ENCODE measurements at regions not wholly inside any gene's neighbourhood (a gene's known extent, or its start where the extent isn't known, plus 50 kb on each side); places are given as distances from the start of the nearest gene placed in this dataset.
"Not testable (repeated sequence)": the region's sequence is repeated elsewhere in the genome, so short reads cannot be mapped to it uniquely, and the experiment has no call there.

- H3K4me1 Mint-ChIP-seq, result no peaks in the 10 kb centered on the region
- no peak overlapping the region for H3K4me3 Mint-ChIP-seq
- no peaks in the 10 kb centered on the region for H3K27me3 Mint-ChIP-seq
Measured at GRCh38 chr2:34789169-34789568, 1190.1 kb upstream of the FAM98A start.

GRCh38 chr2:34787341-34787740 lies 1188.2 kb upstream of the FAM98A start:
- Mint-ChIP-seq H3K36me3 (ENCODE audit: low read depth) (no peaks in the 10 kb centered on the region), H3K27ac (no peak overlapping the region), H3K4me3 (no peak overlapping the region), H3K9me3 (peaks cover 6% of the 10 kb centered on the region), H3K27me3 (no peaks in the 10 kb centered on the region), H3K4me1 (no peaks in the 10 kb centered on the region)
- CTCF ChIA-PET, result no interaction called here
- DNase-seq, result no peak
- POLR2A ChIA-PET, result no interaction called here

More at GRCh38 chr2:34789169-34789568, 1190.1 kb upstream of the FAM98A start:
- no peaks in the 10 kb centered on the region for H3K36me3 Mint-ChIP-seq (ENCODE audit: low read depth)
- CTCF ChIA-PET, result no interaction called here
- POLR2A ChIA-PET, result no interaction called here
- no peak overlapping the region for H3K27ac Mint-ChIP-seq
- DNase-seq, result no peak
- peaks cover 6% of the 10 kb centered on the region for H3K9me3 Mint-ChIP-seq

GRCh38 chr2:34785206-34785785 lies 1186.2 kb upstream of the FAM98A start:
- H3K27me3 Mint-ChIP-seq, result no peaks in the 10 kb centered on the region
- H3K27ac Mint-ChIP-seq, result no peak overlapping the region
- H3K36me3 Mint-ChIP-seq (ENCODE audit: low read depth), result no peaks in the 10 kb centered on the region
- H3K4me1 Mint-ChIP-seq, result no peaks in the 10 kb centered on the region
- H3K4me3 Mint-ChIP-seq, result no peak overlapping the region
- no peak for DNase-seq
- H3K9me3 Mint-ChIP-seq, result peaks cover 4% of the 10 kb centered on the region
- ChIA-PET POLR2A (no interaction called here), CTCF (no interaction called here)

- ChIA-PET CTCF (no interaction called here), POLR2A (no interaction called here)
- Mint-ChIP-seq H3K4me1 (no peaks in the 10 kb centered on the region), H3K4me3 (no peak overlapping the region), H3K9me3 (peaks cover 7% of the 10 kb centered on the region), H3K27ac (no peak overlapping the region), H3K36me3 (ENCODE audit: low read depth) (no peaks in the 10 kb centered on the region), H3K27me3 (no peaks in the 10 kb centered on the region)
- DNase-seq, result no peak
Measured at GRCh38 chr2:34784701-34785100, 1185.6 kb upstream of the FAM98A start.

GRCh38 chr2:34750742-34751141 lies 1151.6 kb upstream of the FAM98A start:
- H3K4me3 Mint-ChIP-seq; H3K27ac Mint-ChIP-seq; DNase-seq; H3K4me1 Mint-ChIP-seq; H3K9me3 Mint-ChIP-seq; H3K27me3 Mint-ChIP-seq; CTCF ChIA-PET; POLR2A ChIA-PET; H3K36me3 Mint-ChIP-seq (ENCODE audit: low read depth): not testable (repeated sequence)

- CTCF ChIA-PET, result no interaction called here
- POLR2A ChIA-PET, result no interaction called here
Measured at GRCh38 chr2:34747643-34748042, 1148.5 kb upstream of the FAM98A start.

GRCh38 chr2:34738691-34739090 lies 1139.6 kb upstream of the FAM98A start:
- no peaks in the 10 kb centered on the region for H3K4me1 Mint-ChIP-seq
- no peaks in the 10 kb centered on the region for H3K36me3 Mint-ChIP-seq (ENCODE audit: low read depth)
- POLR2A ChIA-PET, result no interaction called here
- DNase-seq, result no peak
- no peak overlapping the region for H3K27ac Mint-ChIP-seq
- no peaks in the 10 kb centered on the region for H3K27me3 Mint-ChIP-seq
- H3K4me3 Mint-ChIP-seq, result no peak overlapping the region
- CTCF ChIA-PET, result no interaction called here
- H3K9me3 Mint-ChIP-seq, result no peaks in the 10 kb centered on the region

More at GRCh38 chr2:34747643-34748042, 1148.5 kb upstream of the FAM98A start:
- Mint-ChIP-seq H3K4me3 (no peak overlapping the region), H3K36me3 (ENCODE audit: low read depth) (no peaks in the 10 kb centered on the region), H3K27ac (no peak overlapping the region), H3K4me1 (no peaks in the 10 kb centered on the region), H3K27me3 (no peaks in the 10 kb centered on the region), H3K9me3 (no peaks in the 10 kb centered on the region)
- DNase-seq, result no peak

GRCh38 chr2:34737146-34737545 lies 1138.0 kb upstream of the FAM98A start:
- no peaks in the 10 kb centered on the region for H3K27me3 Mint-ChIP-seq
- H3K4me1 Mint-ChIP-seq, result no peaks in the 10 kb centered on the region
- no peak for DNase-seq
- H3K27ac Mint-ChIP-seq, result no peak overlapping the region
- CTCF ChIA-PET, result no interaction called here
- no peaks in the 10 kb centered on the region for H3K36me3 Mint-ChIP-seq (ENCODE audit: low read depth)
- POLR2A ChIA-PET, result no interaction called here
- no peak overlapping the region for H3K4me3 Mint-ChIP-seq
- no peaks in the 10 kb centered on the region for H3K9me3 Mint-ChIP-seq

GRCh38 chr2:34736482-34736881 lies 1137.4 kb upstream of the FAM98A start:
- H3K36me3 Mint-ChIP-seq (ENCODE audit: low read depth), result no peaks in the 10 kb centered on the region
- DNase-seq, result no peak
- ChIA-PET CTCF (no interaction called here), POLR2A (no interaction called here)
- no peaks in the 10 kb centered on the region for H3K27me3 Mint-ChIP-seq
- no peaks in the 10 kb centered on the region for H3K9me3 Mint-ChIP-seq
- H3K4me3 Mint-ChIP-seq, result no peak overlapping the region
- H3K4me1 Mint-ChIP-seq, result no peaks in the 10 kb centered on the region
- no peak overlapping the region for H3K27ac Mint-ChIP-seq

GRCh38 chr2:34734662-34735061 lies 1135.6 kb upstream of the FAM98A start:
- no peak for DNase-seq
- no peak overlapping the region for H3K27ac Mint-ChIP-seq
- H3K9me3 Mint-ChIP-seq, result peaks cover 3% of the 10 kb centered on the region
- no peaks in the 10 kb centered on the region for H3K27me3 Mint-ChIP-seq
- H3K4me1 Mint-ChIP-seq, result no peaks in the 10 kb centered on the region
- no peaks in the 10 kb centered on the region for H3K36me3 Mint-ChIP-seq (ENCODE audit: low read depth)
- H3K4me3 Mint-ChIP-seq, result no peak overlapping the region
- CTCF ChIA-PET, result no interaction called here
- POLR2A ChIA-PET, result no interaction called here

GRCh38 chr2:34734042-34734441 lies 1134.9 kb upstream of the FAM98A start:
- POLR2A ChIA-PET, result no interaction called here
- Mint-ChIP-seq H3K27me3 (no peaks in the 10 kb centered on the region), H3K36me3 (ENCODE audit: low read depth) (no peaks in the 10 kb centered on the region), H3K4me1 (no peaks in the 10 kb centered on the region), H3K9me3 (peaks cover 3% of the 10 kb centered on the region), H3K27ac (no peak overlapping the region), H3K4me3 (no peak overlapping the region)
- CTCF ChIA-PET, result no interaction called here
- DNase-seq, result no peak

- no peak overlapping the region for H3K27ac Mint-ChIP-seq
- no peaks in the 10 kb centered on the region for H3K27me3 Mint-ChIP-seq
- H3K36me3 Mint-ChIP-seq (ENCODE audit: low read depth), result no peaks in the 10 kb centered on the region
- no peak overlapping the region for H3K4me3 Mint-ChIP-seq
- no peaks in the 10 kb centered on the region for H3K4me1 Mint-ChIP-seq
- ChIA-PET POLR2A (no interaction called here), CTCF (no interaction called here)
- no peak for DNase-seq
- peaks cover 3% of the 10 kb centered on the region for H3K9me3 Mint-ChIP-seq
Measured at GRCh38 chr2:34731292-34731691, 1132.2 kb upstream of the FAM98A start.

GRCh38 chr2:34729845-34730244 lies 1130.7 kb upstream of the FAM98A start:
- no peak overlapping the region for H3K27ac Mint-ChIP-seq
- no peaks in the 10 kb centered on the region for H3K27me3 Mint-ChIP-seq
- no peak for DNase-seq
- ChIA-PET CTCF (no interaction called here), POLR2A (no interaction called here)
- no peak overlapping the region for H3K4me3 Mint-ChIP-seq
- H3K9me3 Mint-ChIP-seq, result peaks cover 3% of the 10 kb centered on the region
- no peaks in the 10 kb centered on the region for H3K36me3 Mint-ChIP-seq (ENCODE audit: low read depth)
- H3K4me1 Mint-ChIP-seq, result no peaks in the 10 kb centered on the region

GRCh38 chr2:34724107-34724506 lies 1125.0 kb upstream of the FAM98A start:
- DNase-seq, result no peak
- no peaks in the 10 kb centered on the region for H3K36me3 Mint-ChIP-seq (ENCODE audit: low read depth)
- no peaks in the 10 kb centered on the region for H3K4me1 Mint-ChIP-seq
- no peaks in the 10 kb centered on the region for H3K27me3 Mint-ChIP-seq
- POLR2A ChIA-PET, result no interaction called here
- CTCF ChIA-PET, result no interaction called here
- H3K27ac Mint-ChIP-seq, result no peak overlapping the region
- H3K4me3 Mint-ChIP-seq, result no peak overlapping the region
- H3K9me3 Mint-ChIP-seq, result no peaks in the 10 kb centered on the region

- Mint-ChIP-seq H3K4me3 (no peak overlapping the region), H3K36me3 (ENCODE audit: low read depth) (no peaks in the 10 kb centered on the region), H3K27ac (no peak overlapping the region), H3K9me3 (no peaks in the 10 kb centered on the region), H3K27me3 (no peaks in the 10 kb centered on the region), H3K4me1 (no peaks in the 10 kb centered on the region)
- CTCF ChIA-PET, result no interaction called here
- POLR2A ChIA-PET, result no interaction called here
- DNase-seq, result no peak
Measured at GRCh38 chr2:34723683-34724082, 1124.6 kb upstream of the FAM98A start.

All from activated CD4-positive, alpha-beta T cell treated with anti-CD3 and anti-CD28 coated beads, Interleukin-2, amount 10 ng/mL, durations not matched to agents 7 days and 5 days (primary cell).